CD14-positive monocyte (primary cell): ENCODE measurements at regions not wholly inside any gene's neighbourhood (a gene's known extent, or its start where the extent isn't known, plus 50 kb on each side); places are given as distances from the start of the nearest gene placed in this dataset.

Experiments used
- DNase-seq, 3 donors: peaks; one replicate each; pipeline ENCODE4 v3.0.0-alpha.2; 2011 to 2022
- H2AFZ ChIP-seq: 2 replicates; pipeline ENCODE4 v1.6.0; 2012; ENCODE audit warnings: mild to moderate bottlenecking, low read depth, low read length, inconsistent platforms; ENCODE audit not compliant: insufficient read depth, poor library complexity, severe bottlenecking
- H3K27ac ChIP-seq, 2 donors: 1 replicate in 1 of 2; 2 replicates in 1 of 2; pipeline ENCODE4 v1.5.1; 2012 to 2013; ENCODE audit warnings: low read length in 2 of 2, control low read depth in 1 of 2, inconsistent platforms in 1 of 2, low read depth in 1 of 2, mild to moderate bottlenecking in 1 of 2
- H3K27me3 ChIP-seq, 2 donors: one replicate each; pipeline versions ENCODE4 v1.6.0 to v1.6.1; 2011 to 2013; ENCODE audit warnings: low read length in 2 of 2; ENCODE audit not compliant: control insufficient read depth in 2 of 2, insufficient read depth in 2 of 2
- H3K36me3 ChIP-seq, 2 donors: replicated peaks in 1 of 2; 1 replicate in 1 of 2; 2 replicates in 1 of 2; pipeline versions ENCODE4 v1.5.1 to v1.6.1; 2012 to 2013; ENCODE audit warnings: low read length in 2 of 2, control low read depth in 1 of 2, inconsistent platforms in 1 of 2, mild to moderate bottlenecking in 1 of 2; ENCODE audit not compliant: insufficient read depth in 2 of 2, control insufficient read depth in 1 of 2
- H3K4me1 ChIP-seq, 2 donors: 1 replicate in 1 of 2; 2 replicates in 1 of 2; pipeline versions ENCODE4 v1.5.1 to v1.6.1; 2012 to 2013; ENCODE audit warnings: low read length in 2 of 2, control low read depth in 1 of 2, inconsistent platforms in 1 of 2, mild to moderate bottlenecking in 1 of 2, moderate library complexity in 1 of 2; ENCODE audit not compliant: insufficient read depth in 2 of 2, control insufficient read depth in 1 of 2
- H3K4me2 ChIP-seq: replicated peaks from 2 replicates; pipeline ENCODE3; 2012; ENCODE audit warnings: low read length, moderate library complexity, mild to moderate bottlenecking; ENCODE audit not compliant: poor library complexity, severe bottlenecking; ENCODE audit errors: extremely low read depth
- H3K4me3 ChIP-seq, 3 experiments: fragments of 200-600 bp in 1 of 3; sonication (generic) in 1 of 3; replicated peaks in 1 of 3; 1 replicate in 2 of 3; 2 replicates in 1 of 3; pipeline ENCODE4 v1.5.1; 2011 to 2013; ENCODE audit warnings: low read length in 3 of 3, mild to moderate bottlenecking in 3 of 3, control low read depth in 2 of 3, low read depth in 2 of 3, inconsistent platforms in 1 of 3, moderate library complexity in 1 of 3
- H3K79me2 ChIP-seq: 2 replicates; pipeline ENCODE4 v1.6.0; 2012; ENCODE audit warnings: mild to moderate bottlenecking, control low read depth, inconsistent platforms, low read length, moderate library complexity; ENCODE audit not compliant: insufficient read depth
- H3K9ac ChIP-seq: 2 replicates; pipeline ENCODE4 v1.6.0; 2017; ENCODE audit warnings: low read length, mild to moderate bottlenecking; ENCODE audit not compliant: insufficient read depth, poor library complexity, severe bottlenecking
- H3K9me3 ChIP-seq, 2 donors: replicated peaks in 1 of 2; 1 replicate in 1 of 2; 2 replicates in 1 of 2; pipeline versions ENCODE4 v1.5.1 to v1.6.1; 2012 to 2013; ENCODE audit warnings: low read length in 2 of 2, control low read depth in 1 of 2; ENCODE audit not compliant: control insufficient read depth in 1 of 2, insufficient read depth in 1 of 2
- H4K20me1 ChIP-seq: 2 replicates; pipeline ENCODE4 v1.6.0; 2012; ENCODE audit warnings: mild to moderate bottlenecking, low read length, control low read depth, moderate library complexity; ENCODE audit not compliant: insufficient read depth
- H3K27ac Mint-ChIP-seq, 7 donors: one replicate each; pipeline ENCODE4 v1.8.0; 2020; ENCODE audit warnings: mild to moderate bottlenecking in 7 of 7, mixed read lengths in 7 of 7, moderate library complexity in 6 of 7, inconsistent platforms in 2 of 7
- H3K27me3 Mint-ChIP-seq, 3 donors: one replicate each; pipeline ENCODE4 v1.8.0; 2021 to 2022; ENCODE audit warnings: low read depth in 3 of 3, mild to moderate bottlenecking in 3 of 3, mixed read lengths in 3 of 3, moderate library complexity in 3 of 3, inconsistent platforms in 1 of 3
- H3K36me3 Mint-ChIP-seq, 2 donors: one replicate each; pipeline ENCODE4 v1.8.0; 2020; ENCODE audit warnings: mixed read lengths in 2 of 2, inconsistent platforms in 1 of 2, mild to moderate bottlenecking in 1 of 2
- H3K4me1 Mint-ChIP-seq: one replicate; pipeline ENCODE4 v1.8.0; 2020; ENCODE audit warnings: mild to moderate bottlenecking, mixed read lengths
- H3K4me3 Mint-ChIP-seq, 2 donors: one replicate each; pipeline ENCODE4 v1.8.0; 2020; ENCODE audit warnings: mild to moderate bottlenecking in 2 of 2, mixed read lengths in 2 of 2, moderate library complexity in 1 of 2
- H3K9me3 Mint-ChIP-seq, 7 donors: one replicate each; pipeline ENCODE4 v1.8.0; 2020 to 2022; ENCODE audit warnings: mixed read lengths in 7 of 7, mild to moderate bottlenecking in 6 of 7, moderate library complexity in 6 of 7, inconsistent platforms in 2 of 7
- WGBS: methylation state at CpG from one replicate; pipeline ENCODE4 v1.1.5; 2013; ENCODE audit warnings: missing lambda C conversion rate; ENCODE audit not compliant: insufficient coverage; 5-methylcytosine and 5-hydroxymethylcytosine counted together
- intact Hi-C, 2 donors: fragments of 100-400 bp; cut with micrococcal nuclease; formaldehyde crosslinking; loops; one replicate each; pipeline versions ENCODE4 v1.15.0 to v1.15.1; 2023
- TF ChIP-seq, protein P1 (sequence below): fragments of 200-600 bp; IDR thresholded peaks from one replicate; pipeline ENCODE4 v1.8.0; 2022; ENCODE audit warnings: antibody characterized with exemption, mild to moderate bottlenecking

DNA sequence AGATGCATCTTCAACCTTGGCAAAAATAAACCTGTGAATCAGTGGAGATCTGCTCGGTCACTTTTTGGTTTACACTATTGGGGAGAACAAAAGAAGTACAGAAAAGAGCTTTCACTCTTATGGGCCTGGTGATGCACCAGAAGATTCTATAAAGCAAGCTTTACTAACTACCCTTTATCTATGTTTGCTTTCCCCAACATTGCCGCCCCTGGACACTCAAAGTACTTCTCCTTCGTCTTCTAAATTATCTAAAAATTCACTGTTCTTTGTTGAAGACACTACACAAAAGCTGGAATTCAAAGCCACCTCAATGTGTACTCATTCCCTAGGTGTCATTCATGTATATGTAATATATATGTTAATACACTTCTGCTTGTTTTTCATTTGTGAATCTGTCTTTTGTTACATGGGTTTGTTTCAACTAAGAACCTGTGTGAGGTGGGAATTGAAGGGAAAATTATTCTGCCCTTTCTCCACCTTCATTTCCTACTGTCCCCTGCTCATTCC, 97.9 kb upstream of the BTN3A2 start:
- Histone ChIP-seq H3K9me3 (no peaks in the 10 kb centered on the region), H3K4me1 (peaks cover 27 to 40% of the 10 kb centered on the region in 2 donors), H3K27me3 (no peaks in the 10 kb centered on the region), H3K36me3 (no peaks in the 10 kb centered on the region), H3K4me2 (no peak overlapping the region), H3K27ac (no peak overlapping the region), H3K9ac (no peak overlapping the region), H3K79me2 (peaks cover 17% of the 10 kb centered on the region), H4K20me1 (no peaks in the 10 kb centered on the region), H3K4me3 (no peak overlapping the region), H2AFZ (no peak overlapping the region)
- no peak overlapping the region for H3K4me3 Mint-ChIP-seq
- peaks cover 0 to 3% (median 0%) of the 10 kb centered on the region in 3 donors for H3K27me3 Mint-ChIP-seq
- H3K27ac Mint-ChIP-seq: no peak overlapping the region
- TF ChIP-seq, protein P1, sequence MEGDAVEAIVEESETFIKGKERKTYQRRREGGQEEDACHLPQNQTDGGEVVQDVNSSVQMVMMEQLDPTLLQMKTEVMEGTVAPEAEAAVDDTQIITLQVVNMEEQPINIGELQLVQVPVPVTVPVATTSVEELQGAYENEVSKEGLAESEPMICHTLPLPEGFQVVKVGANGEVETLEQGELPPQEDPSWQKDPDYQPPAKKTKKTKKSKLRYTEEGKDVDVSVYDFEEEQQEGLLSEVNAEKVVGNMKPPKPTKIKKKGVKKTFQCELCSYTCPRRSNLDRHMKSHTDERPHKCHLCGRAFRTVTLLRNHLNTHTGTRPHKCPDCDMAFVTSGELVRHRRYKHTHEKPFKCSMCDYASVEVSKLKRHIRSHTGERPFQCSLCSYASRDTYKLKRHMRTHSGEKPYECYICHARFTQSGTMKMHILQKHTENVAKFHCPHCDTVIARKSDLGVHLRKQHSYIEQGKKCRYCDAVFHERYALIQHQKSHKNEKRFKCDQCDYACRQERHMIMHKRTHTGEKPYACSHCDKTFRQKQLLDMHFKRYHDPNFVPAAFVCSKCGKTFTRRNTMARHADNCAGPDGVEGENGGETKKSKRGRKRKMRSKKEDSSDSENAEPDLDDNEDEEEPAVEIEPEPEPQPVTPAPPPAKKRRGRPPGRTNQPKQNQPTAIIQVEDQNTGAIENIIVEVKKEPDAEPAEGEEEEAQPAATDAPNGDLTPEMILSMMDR: no peak
- DNase-seq: no peak
- H3K4me1 Mint-ChIP-seq: peaks cover 34% of the 10 kb centered on the region
- H3K9me3 Mint-ChIP-seq: no peaks in the 10 kb centered on the region
- H3K36me3 Mint-ChIP-seq: no peaks in the 10 kb centered on the region
- intact Hi-C loops: no loop called here
- WGBS: no CpG with 5 or more reads among the region's 3 CpGs

DNA sequence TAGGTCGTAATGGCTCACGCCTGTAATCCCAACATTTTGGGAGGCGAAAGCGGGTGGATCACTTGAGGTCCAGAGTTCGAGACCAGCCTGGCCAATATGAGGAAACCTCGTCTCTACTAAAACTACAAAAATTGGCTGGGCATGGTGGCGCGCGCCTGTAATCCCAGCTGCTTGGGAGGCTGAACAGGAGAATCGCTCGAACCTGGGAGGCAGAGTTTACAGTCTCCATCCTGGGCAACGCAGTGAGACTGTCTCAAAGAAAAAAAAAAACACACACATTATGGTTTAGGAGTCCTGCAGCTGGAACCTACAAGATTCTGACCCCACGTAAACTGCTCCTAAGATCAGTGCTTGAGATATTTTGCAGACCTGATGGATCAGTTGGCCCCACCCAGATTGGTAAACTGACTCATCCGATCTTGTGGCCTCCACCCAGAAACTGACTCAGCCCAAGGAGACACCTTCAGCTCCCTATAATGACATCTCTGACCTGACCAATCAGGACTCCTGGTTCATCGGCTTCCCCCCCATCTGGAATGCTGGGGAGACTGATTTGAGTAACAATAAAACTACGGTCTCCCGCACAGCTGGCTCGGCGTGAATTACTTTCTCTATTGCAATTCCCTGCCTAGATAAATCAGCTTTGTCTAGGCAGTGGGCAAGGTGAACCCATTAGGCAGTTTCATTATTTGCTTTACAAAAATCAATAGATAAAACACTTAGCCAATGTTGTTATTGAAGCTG, 96.2 kb upstream of the BTN3A2 start:
- no peak overlapping the region for H3K4me3 Mint-ChIP-seq
- Histone ChIP-seq H3K27me3 (no peaks in the 10 kb centered on the region), H3K9ac (no peak overlapping the region), H2AFZ (no peak overlapping the region), H3K27ac (no peak overlapping the region), H3K36me3 (no peaks in the 10 kb centered on the region), H3K4me1 (peaks cover 30 to 49% of the 10 kb centered on the region in 2 donors), H3K9me3 (no peaks in the 10 kb centered on the region), H3K79me2 (peaks cover 17% of the 10 kb centered on the region), H3K4me3 (no peak overlapping the region), H4K20me1 (no peaks in the 10 kb centered on the region), H3K4me2 (no peak overlapping the region)
- peaks cover 0 to 3% (median 0%) of the 10 kb centered on the region in 3 donors for H3K27me3 Mint-ChIP-seq
- H3K27ac Mint-ChIP-seq: no peak overlapping the region
- peak in 1 of 3 donors; percentile 50 for DNase-seq
- intact Hi-C loops: no loop called here
- H3K36me3 Mint-ChIP-seq: no peaks in the 10 kb centered on the region
- peaks cover 33% of the 10 kb centered on the region for H3K4me1 Mint-ChIP-seq
- no peaks in the 10 kb centered on the region for H3K9me3 Mint-ChIP-seq
- WGBS: 97% methylated on average over 12 of the region's 19 CpGs
- TF ChIP-seq, protein P1: no peak
